GM12878 (cell line): ENCODE measurements at regions not wholly inside any gene's neighbourhood (a gene's known extent, or its start where the extent isn't known, plus 50 kb on each side); places are given as distances from the start of the nearest gene placed in this dataset.

ENCODE experiments used
- ATAC-seq: fragments of 200-7000 bp; cut with Tn5 transposase; 3 replicates; pipeline ENCODE4 v1.9.1; 2020; ENCODE audit warnings: mild to moderate bottlenecking, moderate library complexity
- BruUV-seq: library from RNA; stranded (reverse); fragments of 400-500 nt; replicated peaks from 2 replicates; lab custom pipeline; 2021; lab: Mats Ljungman, UMichigan
- CTCF ChIA-PET: fragments of 300-600 bp; sonication (Branson Sonifier 250); formaldehyde crosslinking; extraction: SDS; loops from one replicate; lab custom pipeline; 2021; ENCODE audit warnings: inconsistent platforms; lab: Yijun Ruan, JAX
- POLR2A ChIA-PET: fragments of 350-600 bp; formaldehyde crosslinking; extraction: SDS; loops from one replicate; lab custom pipeline; 2021; ENCODE audit warnings: inconsistent platforms; lab: Charles Lee
- RAD21 ChIA-PET: fragments of 300-600 bp; sonication (Branson Sonifier 250); formaldehyde crosslinking; loops from one replicate; lab custom pipeline; 2023; ENCODE audit warnings: antibody characterized with exemption; ENCODE audit not compliant: unreplicated experiment; lab: Charles Lee
- SMC1A ChIA-PET: fragments of 300-600 bp; sonication (Branson Sonifier 250); formaldehyde crosslinking; loops from one replicate; lab custom pipeline; 2023; ENCODE audit not compliant: unreplicated experiment, uncharacterized antibody; lab: Charles Lee
- DNase-seq: peaks from one replicate; pipeline ENCODE4 v3.0.0-alpha.2; 2011; ENCODE audit warnings: low read depth, low spot score
- FAIRE-seq: peaks from 3 replicates; lab custom pipeline; 2011; peaks lifted over from hg19 to GRCh38; lab: Jason Lieb, UNC
- H2AFZ ChIP-seq: 2 replicates; pipeline ENCODE4 v1.6.0; 2011; ENCODE audit warnings: low read depth, low read length, control low read depth; ENCODE audit not compliant: control insufficient read depth
- H3K27ac ChIP-seq: 2 replicates; pipeline ENCODE4 v1.5.1; 2011; ENCODE audit warnings: control low read depth; ENCODE audit not compliant: control insufficient read depth, insufficient read depth
- H3K27me3 ChIP-seq, 2 experiments: replicated peaks in 1 of 2; 2 replicates each; pipeline versions ENCODE4 v1.6.0 to v1.6.1; 2011; ENCODE audit warnings: low read length in 1 of 2; ENCODE audit not compliant: control insufficient read depth in 2 of 2, insufficient read depth in 2 of 2
- H3K36me3 ChIP-seq, 2 experiments: 2 replicates each; pipeline ENCODE4 v1.5.1; 2011; ENCODE audit warnings: low read length in 1 of 2; ENCODE audit not compliant: control insufficient read depth in 2 of 2, insufficient read depth in 2 of 2
- H3K4me1 ChIP-seq: 2 replicates; pipeline ENCODE4 v1.6.1; 2011; ENCODE audit warnings: mild to moderate bottlenecking, low read length, moderate library complexity, mixed read lengths; ENCODE audit not compliant: control insufficient read depth, insufficient read depth
- H3K4me2 ChIP-seq: 2 replicates; pipeline ENCODE4 v1.6.0; 2011; ENCODE audit warnings: control low read depth; ENCODE audit not compliant: control insufficient read depth, insufficient read depth
- H3K4me3 ChIP-seq: fragments of 200-600 bp; sonication (generic); 2 replicates; pipeline ENCODE4 v1.5.1; 2016
- H3K79me2 ChIP-seq: 2 replicates; pipeline ENCODE4 v1.6.0; 2011; ENCODE audit warnings: low read length; ENCODE audit not compliant: control insufficient read depth, insufficient read depth
- H3K9ac ChIP-seq: 2 replicates; pipeline ENCODE4 v1.8.0; 2011; ENCODE audit warnings: low read length, control low read depth, mixed read lengths; ENCODE audit not compliant: control insufficient read depth, insufficient read depth
- H3K9me3 ChIP-seq: replicated peaks from 3 replicates; pipeline ENCODE4 v1.5.1; 2011; ENCODE audit warnings: mild to moderate bottlenecking, low read length; ENCODE audit not compliant: control insufficient read depth, insufficient read depth
- H4K20me1 ChIP-seq: 2 replicates; pipeline ENCODE4 v1.6.0; 2011; ENCODE audit not compliant: control insufficient read depth, insufficient read depth
- ATF7 ChIP-seq: fragments of 450-650 bp; IDR thresholded peaks from 2 replicates; pipeline ENCODE4 v1.6.1; 2016; ENCODE audit warnings: low read depth, mild to moderate bottlenecking
- CBFB ChIP-seq: IDR thresholded peaks from 2 replicates; pipeline ENCODE4 v1.6.1; 2016; ENCODE audit warnings: antibody characterized with exemption, low read depth
- CREM ChIP-seq: IDR thresholded peaks from 2 replicates; pipeline ENCODE4 v1.6.1; 2014; ENCODE audit warnings: antibody characterized with exemption, low read depth
- HDAC2 ChIP-seq: fragments of 200-600 bp; sonication (generic); IDR thresholded peaks from 2 replicates; pipeline ENCODE4 v1.6.1; 2017
- PAX5 ChIP-seq: IDR thresholded peaks from 2 replicates; pipeline ENCODE4 v1.6.1; 2011; ENCODE audit warnings: low read depth, low read length, borderline replicate concordance
- RCOR1 ChIP-seq: conservative IDR thresholded peaks from 2 replicates; pipeline ENCODE4 v1.6.1; 2012; ENCODE audit warnings: low read depth, low read length, improper control_type of control experiment
- RELA ChIP-seq: fragments of 450-650 bp; IDR thresholded peaks from 2 replicates; pipeline ENCODE4 v1.8.0; 2014; ENCODE audit warnings: borderline replicate concordance; ENCODE audit not compliant: partially characterized antibody
- RFX5 ChIP-seq: IDR thresholded peaks from 2 replicates; pipeline ENCODE4 v1.6.1; 2011; ENCODE audit warnings: low read depth, low read length, improper control_type of control experiment
- SIN3A ChIP-seq: IDR thresholded peaks from 2 replicates; pipeline ENCODE4 v1.6.1; 2012; ENCODE audit warnings: low read depth, low read length, improper control_type of control experiment
- SPI1 ChIP-seq: IDR thresholded peaks from 2 replicates; pipeline ENCODE4 v1.6.1; 2011; ENCODE audit warnings: low read depth, mild to moderate bottlenecking, low read length, moderate library complexity, borderline replicate concordance; ENCODE audit not compliant: insufficient read depth
- TAF1 ChIP-seq: IDR thresholded peaks from 2 replicates; pipeline ENCODE4 v1.6.1; 2011; ENCODE audit warnings: mild to moderate bottlenecking, low read depth, low read length, borderline replicate concordance
- ZNF384 ChIP-seq: IDR thresholded peaks from 2 replicates; pipeline ENCODE4 v1.6.1; 2012; ENCODE audit warnings: low read depth, mild to moderate bottlenecking, low read length, improper control_type of control experiment, borderline replicate concordance
- ZZZ3 ChIP-seq: IDR thresholded peaks from 2 replicates; pipeline ENCODE4 v1.6.1; 2011; ENCODE audit warnings: low read depth; ENCODE audit not compliant: control insufficient read depth, insufficient read length
- WGBS: methylation state at CpG from one replicate; pipeline ENCODE4 v1.1.6; 2016; ENCODE audit warnings: low lambda C conversion rate; ENCODE audit not compliant: insufficient replicate concordance, insufficient coverage; ENCODE audit errors: missing lambda C conversion rate; 5-methylcytosine and 5-hydroxymethylcytosine counted together
- in situ Hi-C: fragments of 300-500 bp; cut with MboI; formaldehyde crosslinking; loops from 9 replicates; pipeline ENCODE4 v1.14.3; 2018; ENCODE audit warnings: mixed read lengths
- intact Hi-C: fragments of 100-400 bp; cut with micrococcal nuclease; formaldehyde crosslinking; loops from one replicate; pipeline ENCODE4 v1.14.2; 2022; ENCODE audit not compliant: unreplicated experiment
- TF ChIP-seq, protein P1 (sequence below): fragments of 450-650 bp; formaldehyde crosslinking; IDR thresholded peaks from 2 replicates; pipeline ENCODE4 v1.4.0; 2022; ENCODE audit warnings: mild to moderate bottlenecking, moderate library complexity
- TF ChIP-seq, protein P2 (sequence below), 3 experiments: IDR thresholded peaks in 2 of 3; conservative IDR thresholded peaks in 1 of 3; 2 replicates each; pipeline ENCODE4 v1.5.1; 2011; ENCODE audit warnings: low read depth in 3 of 3, low read length in 3 of 3, mild to moderate bottlenecking in 3 of 3, control low read depth in 2 of 3, moderate library complexity in 2 of 3, inconsistent platforms in 1 of 3, mixed read lengths in 1 of 3; ENCODE audit not compliant: control insufficient read depth in 2 of 3, insufficient read depth in 1 of 3; ENCODE audit errors: extremely low read depth in 1 of 3

DNA sequence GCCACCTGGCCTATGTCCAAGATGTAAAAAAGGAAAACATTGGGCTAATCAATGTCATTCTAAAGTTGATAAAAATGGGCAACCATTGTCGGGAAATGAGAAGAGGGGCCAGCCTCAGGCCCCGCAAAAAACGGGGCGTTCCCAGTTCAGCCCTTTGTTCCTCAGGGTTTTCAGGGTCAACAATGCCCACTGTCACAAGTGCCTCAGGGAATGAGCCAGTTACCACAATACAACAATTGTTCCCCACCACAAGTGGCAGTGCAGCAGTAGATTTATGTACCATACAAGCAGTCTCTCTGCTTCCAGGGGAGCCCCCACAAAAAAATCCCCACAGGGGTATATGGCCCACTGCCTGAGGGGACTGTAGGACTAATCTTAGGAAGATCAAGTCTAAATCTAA lies 112.5 kb downstream of the ZNF486 start (continued):
- TF ChIP-seq, protein P1, sequence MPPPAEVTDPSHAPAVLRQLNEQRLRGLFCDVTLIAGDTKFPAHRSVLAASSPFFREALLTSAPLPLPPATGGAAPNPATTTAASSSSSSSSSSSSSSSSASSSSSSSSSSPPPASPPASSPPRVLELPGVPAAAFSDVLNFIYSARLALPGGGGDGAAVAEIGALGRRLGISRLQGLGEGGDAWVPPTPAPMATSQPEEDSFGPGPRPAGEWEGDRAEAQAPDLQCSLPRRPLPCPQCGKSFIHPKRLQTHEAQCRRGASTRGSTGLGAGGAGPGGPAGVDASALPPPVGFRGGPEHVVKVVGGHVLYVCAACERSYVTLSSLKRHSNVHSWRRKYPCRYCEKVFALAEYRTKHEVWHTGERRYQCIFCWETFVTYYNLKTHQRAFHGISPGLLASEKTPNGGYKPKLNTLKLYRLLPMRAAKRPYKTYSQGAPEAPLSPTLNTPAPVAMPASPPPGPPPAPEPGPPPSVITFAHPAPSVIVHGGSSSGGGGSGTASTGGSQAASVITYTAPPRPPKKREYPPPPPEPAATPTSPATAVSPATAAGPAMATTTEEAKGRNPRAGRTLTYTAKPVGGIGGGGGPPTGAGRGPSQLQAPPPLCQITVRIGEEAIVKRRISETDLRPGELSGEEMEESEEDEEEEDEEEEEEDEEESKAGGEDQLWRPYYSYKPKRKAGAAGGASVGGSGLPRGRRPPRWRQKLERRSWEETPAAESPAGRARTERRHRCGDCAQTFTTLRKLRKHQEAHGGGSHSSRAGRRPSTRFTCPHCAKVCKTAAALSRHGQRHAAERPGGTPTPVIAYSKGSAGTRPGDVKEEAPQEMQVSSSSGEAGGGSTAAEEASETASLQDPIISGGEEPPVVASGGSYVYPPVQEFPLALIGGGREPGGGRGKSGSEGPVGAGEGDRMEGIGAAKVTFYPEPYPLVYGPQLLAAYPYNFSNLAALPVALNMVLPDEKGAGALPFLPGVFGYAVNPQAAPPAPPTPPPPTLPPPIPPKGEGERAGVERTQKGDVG (CRISPR knock-in tag): no peak

DNA sequence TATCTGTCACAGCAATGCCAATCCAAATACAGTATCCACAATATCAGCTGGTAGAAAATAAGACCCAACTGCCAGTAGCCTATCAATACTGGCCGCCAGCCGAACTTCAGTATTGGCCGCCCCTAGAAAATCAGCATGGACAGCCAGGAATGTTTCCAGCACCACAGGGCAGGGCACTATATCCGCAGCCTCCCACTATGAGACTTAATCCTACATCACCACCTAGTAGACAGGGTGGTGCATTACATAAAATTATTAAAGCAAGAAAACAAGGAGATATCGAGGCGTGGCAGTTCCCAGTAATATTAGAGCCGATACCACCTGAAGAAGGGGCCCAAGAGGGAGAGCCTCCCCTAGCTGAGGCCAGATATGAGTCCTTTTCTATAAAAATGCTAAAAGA lies 111.3 kb downstream of the ZNF486 start:
- no peaks in the 10 kb centered on the region for H3K79me2 ChIP-seq
- no peaks in the 10 kb centered on the region for H3K4me1 ChIP-seq
- RAD21 ChIA-PET: no interaction called here
- CTCF ChIA-PET: no interaction called here
- no peaks in the 10 kb centered on the region for H3K27me3 ChIP-seq
- DNase-seq: no peak
- SMC1A ChIA-PET: no interaction called here
- H3K27ac ChIP-seq: no peak overlapping the region
- no peaks in the 10 kb centered on the region for H3K9me3 ChIP-seq
- POLR2A ChIA-PET: no interaction called here
- H4K20me1 ChIP-seq: no peaks in the 10 kb centered on the region
- 61% methylated on average over 7 of the region's 7 CpGs for WGBS
- H3K4me2 ChIP-seq: no peak overlapping the region
- no peak for ATAC-seq
- no peak overlapping the region for H2AFZ ChIP-seq
- no peak overlapping the region for H3K9ac ChIP-seq
- BruUV-seq: no TSS peak
- no peak for TF ChIP-seq ZNF384
- no peak for TF ChIP-seq ATF7
- TF ChIP-seq HDAC2: no peak
- no peak for TF ChIP-seq PAX5
- TF ChIP-seq SIN3A: no peak
- TF ChIP-seq ZZZ3: no peak
- TF ChIP-seq RCOR1: no peak
- TF ChIP-seq, protein P2, sequence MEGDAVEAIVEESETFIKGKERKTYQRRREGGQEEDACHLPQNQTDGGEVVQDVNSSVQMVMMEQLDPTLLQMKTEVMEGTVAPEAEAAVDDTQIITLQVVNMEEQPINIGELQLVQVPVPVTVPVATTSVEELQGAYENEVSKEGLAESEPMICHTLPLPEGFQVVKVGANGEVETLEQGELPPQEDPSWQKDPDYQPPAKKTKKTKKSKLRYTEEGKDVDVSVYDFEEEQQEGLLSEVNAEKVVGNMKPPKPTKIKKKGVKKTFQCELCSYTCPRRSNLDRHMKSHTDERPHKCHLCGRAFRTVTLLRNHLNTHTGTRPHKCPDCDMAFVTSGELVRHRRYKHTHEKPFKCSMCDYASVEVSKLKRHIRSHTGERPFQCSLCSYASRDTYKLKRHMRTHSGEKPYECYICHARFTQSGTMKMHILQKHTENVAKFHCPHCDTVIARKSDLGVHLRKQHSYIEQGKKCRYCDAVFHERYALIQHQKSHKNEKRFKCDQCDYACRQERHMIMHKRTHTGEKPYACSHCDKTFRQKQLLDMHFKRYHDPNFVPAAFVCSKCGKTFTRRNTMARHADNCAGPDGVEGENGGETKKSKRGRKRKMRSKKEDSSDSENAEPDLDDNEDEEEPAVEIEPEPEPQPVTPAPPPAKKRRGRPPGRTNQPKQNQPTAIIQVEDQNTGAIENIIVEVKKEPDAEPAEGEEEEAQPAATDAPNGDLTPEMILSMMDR (IDR thresholded peaks at IDR 0.05 in 2 of 3, conservative IDR thresholded peaks at IDR 0.05 in 1 of 3; ENCODE audit: control insufficient read depth in 2 of 3, extremely low read depth in 1 of 3, insufficient read depth in 1 of 3, low read depth in 3 of 3, low read length in 3 of 3): no peak
- TF ChIP-seq CREM: no peak
- TF ChIP-seq CBFB: no peak
- no peak for TF ChIP-seq SPI1
- no peak for TF ChIP-seq TAF1
- no peak for TF ChIP-seq RFX5
- TF ChIP-seq RELA: no peak
- no peak for FAIRE-seq
- H3K4me3 ChIP-seq: no peak overlapping the region
- intact Hi-C loops (no loop called here), in situ Hi-C loops (no loop called here)
- H3K36me3 ChIP-seq: no peaks in the 10 kb centered on the region
